Osteoblast (primary cell): ENCODE measurements at regions not wholly inside any gene's neighbourhood (a gene's known extent, or its start where the extent isn't known, plus 50 kb on each side); places are given as distances from the start of the nearest gene placed in this dataset.
A peak's percentile ranks its signal among the peaks of the same experiment; 100 is the strongest.

Source experiments
- DNase-seq: peaks from one replicate; pipeline ENCODE4 v3.0.0; 2011; ENCODE audit warnings: low spot score, mixed read lengths; ENCODE audit not compliant: insufficient read length; ENCODE audit errors: missing footprints
- H2AFZ ChIP-seq: 2 replicates; pipeline ENCODE4 v1.6.0; 2011; ENCODE audit warnings: mild to moderate bottlenecking, low read length
- H3K27ac ChIP-seq: 2 replicates; pipeline ENCODE4 v1.5.1; 2011; ENCODE audit warnings: mild to moderate bottlenecking, low read depth, low read length, moderate library complexity
- H3K27me3 ChIP-seq: 2 replicates; pipeline ENCODE4 v1.6.0; 2012; ENCODE audit warnings: mild to moderate bottlenecking, control low read depth, inconsistent platforms, low read length, moderate library complexity; ENCODE audit not compliant: insufficient read depth
- H3K36me3 ChIP-seq: 2 replicates; pipeline ENCODE4 v1.5.1; 2011; ENCODE audit warnings: mild to moderate bottlenecking, low read length, control low read depth, moderate library complexity; ENCODE audit not compliant: insufficient read depth
- H3K4me1 ChIP-seq: 2 replicates; pipeline ENCODE4 v1.5.1; 2011; ENCODE audit warnings: mild to moderate bottlenecking, low read length, control low read depth, moderate library complexity; ENCODE audit not compliant: insufficient read depth
- H3K4me2 ChIP-seq: 2 replicates; pipeline ENCODE4 v1.6.0; 2011; ENCODE audit warnings: mild to moderate bottlenecking, low read length; ENCODE audit not compliant: insufficient read depth
- H3K4me3 ChIP-seq: fragments of 200-600 bp; sonication (generic); 3 replicates; pipeline ENCODE4 v1.5.1; 2012; ENCODE audit warnings: mild to moderate bottlenecking, low read length, inconsistent platforms; ENCODE audit not compliant: insufficient read depth
- H3K79me2 ChIP-seq: 2 replicates; pipeline ENCODE4 v1.6.0; 2012; ENCODE audit warnings: mild to moderate bottlenecking, low read length, control low read depth, inconsistent platforms; ENCODE audit not compliant: insufficient read depth
- H3K9me3 ChIP-seq: 2 replicates; pipeline ENCODE4 v1.5.1; 2011; ENCODE audit warnings: low read depth, low read length, control low read depth
- H4K20me1 ChIP-seq: 2 replicates; pipeline ENCODE4 v1.6.0; 2012; ENCODE audit warnings: mild to moderate bottlenecking, low read length, control low read depth; ENCODE audit not compliant: insufficient read depth
- CTCF ChIP-seq: IDR thresholded peaks from 2 replicates; pipeline ENCODE4 v1.5.1; 2011; ENCODE audit warnings: mild to moderate bottlenecking, low read depth, low read length, moderate library complexity; ENCODE audit errors: extremely low read depth

GRCh38 chr1:60850084-60850483, 232.3 kb upstream of the NFIA start:
- no peak for TF ChIP-seq CTCF
- H3K9me3 ChIP-seq, result no peaks in the 10 kb centered on the region

GRCh38 chr1:60849401-60849800, 233.0 kb upstream of the NFIA start:
- H3K27ac ChIP-seq, result no peak overlapping the region
- H3K4me1 ChIP-seq, result no peaks in the 10 kb centered on the region
- H4K20me1 ChIP-seq, result no peaks in the 10 kb centered on the region
- no peak overlapping the region for H3K4me3 ChIP-seq
- no peaks in the 10 kb centered on the region for H3K36me3 ChIP-seq
- H3K9me3 ChIP-seq, result no peaks in the 10 kb centered on the region
- no peaks in the 10 kb centered on the region for H3K79me2 ChIP-seq
- TF ChIP-seq CTCF, result no peak
- H3K4me2 ChIP-seq, result no peak overlapping the region
- no peaks in the 10 kb centered on the region for H3K27me3 ChIP-seq
- H2AFZ ChIP-seq, result no peak overlapping the region
- DNase-seq, result no peak

More at GRCh38 chr1:60850084-60850483, 232.3 kb upstream of the NFIA start:
- no peaks in the 10 kb centered on the region for H3K36me3 ChIP-seq
- no peak overlapping the region for H2AFZ ChIP-seq
- H3K27me3 ChIP-seq, result no peaks in the 10 kb centered on the region
- no peaks in the 10 kb centered on the region for H4K20me1 ChIP-seq
- no peak for DNase-seq
- H3K4me2 ChIP-seq, result no peak overlapping the region
- H3K79me2 ChIP-seq, result no peaks in the 10 kb centered on the region
- no peak overlapping the region for H3K4me3 ChIP-seq
- H3K27ac ChIP-seq, result no peak overlapping the region
- H3K4me1 ChIP-seq, result no peaks in the 10 kb centered on the region

GRCh38 chr1:60848583-60849188, 233.7 kb upstream of the NFIA start:
- H3K79me2 ChIP-seq, result no peaks in the 10 kb centered on the region
- no peak for DNase-seq
- no peak overlapping the region for H3K4me2 ChIP-seq
- H3K4me3 ChIP-seq, result no peak overlapping the region
- no peaks in the 10 kb centered on the region for H3K4me1 ChIP-seq
- no peaks in the 10 kb centered on the region for H3K9me3 ChIP-seq
- H4K20me1 ChIP-seq, result no peaks in the 10 kb centered on the region
- H2AFZ ChIP-seq, result no peak overlapping the region
- TF ChIP-seq CTCF, result peak; percentile 64
- no peaks in the 10 kb centered on the region for H3K36me3 ChIP-seq
- no peak overlapping the region for H3K27ac ChIP-seq
- no peaks in the 10 kb centered on the region for H3K27me3 ChIP-seq

GRCh38 chr1:60847855-60848582, 234.3 kb upstream of the NFIA start:
- no peaks in the 10 kb centered on the region for H4K20me1 ChIP-seq
- no peaks in the 10 kb centered on the region for H3K36me3 ChIP-seq
- TF ChIP-seq CTCF, result no peak
- H3K27me3 ChIP-seq, result no peaks in the 10 kb centered on the region
- H3K9me3 ChIP-seq, result no peaks in the 10 kb centered on the region
- H3K4me2 ChIP-seq, result no peak overlapping the region
- no peaks in the 10 kb centered on the region for H3K79me2 ChIP-seq
- H3K4me3 ChIP-seq, result no peak overlapping the region
- H3K27ac ChIP-seq, result no peak overlapping the region
- no peak for DNase-seq
- H3K4me1 ChIP-seq, result no peaks in the 10 kb centered on the region
- no peak overlapping the region for H2AFZ ChIP-seq
